ENCODE measurements at regions not wholly inside any gene's neighbourhood (a gene's known extent, or its start where the extent isn't known, plus 50 kb on each side); places are given as distances from the start of the nearest gene placed in this dataset.

DNA sequence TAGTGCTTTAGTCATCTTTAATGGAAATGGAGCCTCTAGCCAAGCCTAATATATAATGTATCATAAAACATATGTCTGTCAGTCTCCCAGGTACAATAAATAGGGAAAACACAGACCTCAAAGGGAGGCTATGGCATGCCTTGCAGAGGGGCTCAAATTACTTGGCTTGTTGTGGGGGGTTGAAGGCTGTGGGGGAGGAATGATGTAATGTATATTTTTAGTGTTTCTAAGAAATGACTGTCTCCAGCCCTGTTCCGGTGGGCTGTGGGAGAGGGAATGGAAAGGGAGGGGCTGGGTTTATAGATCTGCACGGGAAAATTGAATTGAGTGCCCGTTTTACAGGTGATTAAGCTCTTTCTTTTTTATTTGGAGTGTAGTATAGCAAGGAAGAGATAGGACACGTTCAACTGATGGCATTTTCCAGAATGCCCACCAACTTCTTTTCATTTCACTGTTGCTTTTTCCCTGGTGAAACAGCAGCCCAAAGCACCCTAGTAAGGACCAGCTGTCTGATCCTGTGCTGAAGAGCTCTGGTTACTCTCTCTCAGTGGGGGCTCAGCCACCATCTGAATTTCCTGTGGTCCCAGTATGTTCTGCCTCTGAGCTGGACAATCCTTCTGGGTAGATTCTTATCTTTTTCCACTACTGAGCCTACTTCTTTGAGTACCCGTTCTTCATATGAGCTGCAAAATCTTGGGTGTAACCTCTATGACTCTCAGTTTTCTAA lies 220.7 kb upstream of the CASK start:
- 49 to 70% methylated on average over 5 of the region's 5 CpGs for WGBS, 2 donors
- peaks cover 0 to 20% (median 11%) of the 10 kb centered on the region in 3 donors for H3K27me3 ChIP-seq (ENCODE audit: control insufficient read depth in 3 of 3, insufficient read depth in 3 of 3, low read length in 2 of 3)
- TF ChIP-seq, protein P1, sequence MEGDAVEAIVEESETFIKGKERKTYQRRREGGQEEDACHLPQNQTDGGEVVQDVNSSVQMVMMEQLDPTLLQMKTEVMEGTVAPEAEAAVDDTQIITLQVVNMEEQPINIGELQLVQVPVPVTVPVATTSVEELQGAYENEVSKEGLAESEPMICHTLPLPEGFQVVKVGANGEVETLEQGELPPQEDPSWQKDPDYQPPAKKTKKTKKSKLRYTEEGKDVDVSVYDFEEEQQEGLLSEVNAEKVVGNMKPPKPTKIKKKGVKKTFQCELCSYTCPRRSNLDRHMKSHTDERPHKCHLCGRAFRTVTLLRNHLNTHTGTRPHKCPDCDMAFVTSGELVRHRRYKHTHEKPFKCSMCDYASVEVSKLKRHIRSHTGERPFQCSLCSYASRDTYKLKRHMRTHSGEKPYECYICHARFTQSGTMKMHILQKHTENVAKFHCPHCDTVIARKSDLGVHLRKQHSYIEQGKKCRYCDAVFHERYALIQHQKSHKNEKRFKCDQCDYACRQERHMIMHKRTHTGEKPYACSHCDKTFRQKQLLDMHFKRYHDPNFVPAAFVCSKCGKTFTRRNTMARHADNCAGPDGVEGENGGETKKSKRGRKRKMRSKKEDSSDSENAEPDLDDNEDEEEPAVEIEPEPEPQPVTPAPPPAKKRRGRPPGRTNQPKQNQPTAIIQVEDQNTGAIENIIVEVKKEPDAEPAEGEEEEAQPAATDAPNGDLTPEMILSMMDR (IDR thresholded peaks at IDR 0.05; ENCODE audit: control extremely low read depth, extremely low read depth), result no peak
- peak in 1 of 3 donors; percentile 3 for DNase-seq
- H3K9ac ChIP-seq (ENCODE audit: insufficient read depth in 1 of 2, low read length in 2 of 2), result no peak overlapping the region
- peaks cover 0 to under 1% (median 0%) of the 10 kb centered on the region in 5 donors for H3K4me1 ChIP-seq (ENCODE audit: control insufficient read depth in 5 of 5, insufficient read depth in 5 of 5, low read length in 5 of 5)
- no peak overlapping the region for H3K4me3 ChIP-seq
- no peak overlapping the region for H3K27ac ChIP-seq (ENCODE audit: low read depth in 1 of 2, low read length in 1 of 2)
- no peak for ATAC-seq (ENCODE audit: insufficient read depth, low FRiP score)
- no peaks in the 10 kb centered on the region for H3K36me3 ChIP-seq (ENCODE audit: control insufficient read depth in 4 of 4, insufficient read depth in 4 of 4, low read length in 4 of 4)
- H3K9me3 ChIP-seq (ENCODE audit: control insufficient read depth in 4 of 4, insufficient read depth in 3 of 4, low read length in 3 of 4), result no peaks in the 10 kb centered on the region

DNA sequence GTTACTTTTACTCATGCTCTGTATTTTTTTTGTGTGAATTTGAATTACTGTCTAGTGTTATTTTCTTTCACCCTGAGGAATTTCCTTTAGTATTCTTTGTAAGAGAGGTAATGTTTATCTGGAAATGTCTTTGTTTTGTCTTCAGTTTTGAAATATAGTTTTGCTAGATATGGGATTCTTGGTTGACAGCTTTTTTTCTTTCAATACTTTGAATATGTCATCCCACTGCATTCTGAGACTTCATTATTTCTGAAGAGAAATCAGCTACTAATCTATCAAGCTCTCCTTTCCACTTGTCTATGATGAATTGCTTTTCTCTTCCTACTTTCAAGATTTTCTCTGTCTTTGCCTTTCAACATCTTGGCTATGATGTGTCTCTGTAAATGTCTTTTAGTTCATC lies 217.0 kb upstream of the CASK start:
- H3K4me3 ChIP-seq, result no peak overlapping the region
- no peak for ATAC-seq (ENCODE audit: insufficient read depth, low FRiP score)
- no peak for DNase-seq
- peaks cover 0 to 5% (median 4%) of the 10 kb centered on the region in 3 donors for H3K27me3 ChIP-seq (ENCODE audit: control insufficient read depth in 3 of 3, insufficient read depth in 3 of 3, low read length in 2 of 3)
- H3K9ac ChIP-seq (ENCODE audit: insufficient read depth in 1 of 2, low read length in 2 of 2), result no peak overlapping the region
- TF ChIP-seq, protein P1 (IDR thresholded peaks at IDR 0.05; ENCODE audit: control extremely low read depth, extremely low read depth), result no peak
- no peaks in the 10 kb centered on the region for H3K36me3 ChIP-seq (ENCODE audit: control insufficient read depth in 4 of 4, insufficient read depth in 4 of 4, low read length in 4 of 4)
- no peaks in the 10 kb centered on the region for H3K4me1 ChIP-seq (ENCODE audit: control insufficient read depth in 5 of 5, insufficient read depth in 5 of 5, low read length in 5 of 5)
- H3K9me3 ChIP-seq (ENCODE audit: control insufficient read depth in 4 of 4, insufficient read depth in 3 of 4, low read length in 3 of 4), result peaks cover 0 to 3% (median 0%) of the 10 kb centered on the region in 4 donors
- no peak overlapping the region for H3K27ac ChIP-seq (ENCODE audit: low read depth in 1 of 2, low read length in 1 of 2)

DNA sequence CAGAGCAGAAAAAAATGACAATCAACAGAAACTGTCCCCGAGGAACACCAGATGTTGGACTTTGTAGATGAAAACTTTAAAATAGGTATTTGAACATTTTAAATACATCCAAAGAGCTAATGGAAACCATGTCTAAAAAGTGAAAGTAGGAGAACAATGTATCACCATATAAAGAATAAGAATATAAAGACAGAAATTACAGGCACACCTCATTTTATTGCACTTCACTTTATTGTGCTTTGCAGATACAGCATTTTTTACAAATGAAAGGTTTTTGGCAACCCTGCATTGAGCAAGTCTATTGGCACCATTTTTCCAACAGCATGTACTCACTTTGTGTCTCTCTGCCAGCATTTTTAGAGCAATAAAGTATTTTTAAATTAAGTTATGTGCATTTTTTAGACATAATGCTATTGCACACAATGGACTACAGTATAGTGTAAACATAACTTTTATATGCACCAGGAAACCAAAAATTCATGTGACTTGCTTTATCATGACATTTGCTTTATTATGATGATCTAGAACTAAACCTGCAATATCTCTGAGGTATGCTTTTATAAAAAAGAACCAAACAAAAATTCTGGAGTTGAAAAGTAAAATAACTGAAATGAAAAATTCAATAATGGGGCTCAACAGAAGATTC lies 212.4 kb upstream of the CASK start:
- no peak overlapping the region for H3K27ac ChIP-seq (ENCODE audit: low read depth in 1 of 2, low read length in 1 of 2)
- no peaks in the 10 kb centered on the region for H3K4me1 ChIP-seq (ENCODE audit: control insufficient read depth in 5 of 5, insufficient read depth in 5 of 5, low read length in 5 of 5)
- no peaks in the 10 kb centered on the region for H3K36me3 ChIP-seq (ENCODE audit: control insufficient read depth in 4 of 4, insufficient read depth in 4 of 4, low read length in 4 of 4)
- TF ChIP-seq, protein P1 (IDR thresholded peaks at IDR 0.05; ENCODE audit: control extremely low read depth, extremely low read depth), result no peak
- WGBS, 2 donors, result 84 to 92% methylated on average over 1 of the region's 1 CpG
- DNase-seq (no peak), ATAC-seq (ENCODE audit: insufficient read depth, low FRiP score) (no peak)
- no peak overlapping the region for H3K9ac ChIP-seq (ENCODE audit: insufficient read depth in 1 of 2, low read length in 2 of 2)
- no peak overlapping the region for H3K4me3 ChIP-seq
- H3K9me3 ChIP-seq (ENCODE audit: control insufficient read depth in 4 of 4, insufficient read depth in 3 of 4, low read length in 3 of 4), result peaks cover 0 to 3% (median 0%) of the 10 kb centered on the region in 4 donors
- H3K27me3 ChIP-seq (ENCODE audit: control insufficient read depth in 3 of 3, insufficient read depth in 3 of 3, low read length in 2 of 3), result peaks cover 0 to 9% (median 0%) of the 10 kb centered on the region in 3 donors
